Ovary (tissue), 7 donors: ENCODE measurements at regions not wholly inside any gene's neighbourhood (a gene's known extent, or its start where the extent isn't known, plus 50 kb on each side); places are given as distances from the start of the nearest gene placed in this dataset.

Experiments
- DNase-seq, 5 donors: peaks; one replicate each; pipeline ENCODE4 v3.0.0-alpha.2; 2019 to 2020
- H3K27ac ChIP-seq, 2 donors: fragments of 200-600 bp; one replicate each; pipeline versions ENCODE4 v1.5.1 to v1.8.0; 2019 to 2022
- H3K27me3 ChIP-seq: fragments of 200-600 bp; one replicate; pipeline ENCODE4 v1.8.0; 2022
- H3K36me3 ChIP-seq: fragments of 200-600 bp; sonication (generic); one replicate; pipeline ENCODE4 v1.5.1; 2019
- H3K4me1 ChIP-seq: one replicate; pipeline ENCODE4 v1.8.1; 2013; ENCODE audit warnings: mild to moderate bottlenecking, moderate library complexity; ENCODE audit not compliant: insufficient read depth
- H3K4me3 ChIP-seq: fragments of 200-600 bp; sonication (generic); one replicate; pipeline ENCODE4 v1.5.1; 2017
- H3K9me3 ChIP-seq, 2 donors: fragments of 200-600 bp in 1 of 2; sonication (generic) in 1 of 2; one replicate each; pipeline versions ENCODE4 v1.5.1 to v1.8.1; 2013 to 2019; ENCODE audit warnings: mild to moderate bottlenecking in 1 of 2, moderate library complexity in 1 of 2
- CTCF ChIP-seq, 3 donors: fragments of 450-650 bp in 2 of 3; fragments of 200-600 bp in 1 of 3; IDR thresholded peaks; one replicate each; pipeline versions ENCODE4 v1.5.1 to v1.8.0; 2016 to 2022; ENCODE audit warnings: antibody characterized with exemption in 3 of 3, mild to moderate bottlenecking in 1 of 3
- EP300 ChIP-seq: sonication (generic); formaldehyde crosslinking; IDR thresholded peaks from one replicate; pipeline ENCODE4 v1.6.1; 2017; ENCODE audit warnings: antibody characterized with exemption
- POLR2A ChIP-seq: fragments of 450-650 bp; IDR thresholded peaks from one replicate; pipeline ENCODE4 v1.6.1; 2017; ENCODE audit warnings: antibody characterized with exemption, mild to moderate bottlenecking, moderate library complexity
- WGBS, 3 donors: extraction: QIAGEN DNeasy Blood & Tissue Kit in 1 of 3; methylation state at CpG; one replicate each; pipeline versions ENCODE4 v1.1.5 to v1.1.7; 2013 to 2017; 5-methylcytosine and 5-hydroxymethylcytosine counted together
- intact Hi-C, 4 donors: fragments of 100-400 bp; cut with DNase I; formaldehyde crosslinking; loops; one replicate each; pipeline versions ENCODE4 v1.11.0 to v1.15.1; 2022 to 2023
- donor health status: DM: no; HTN: no; CAD: no; lungs with moderate emphysema.
- donor health status: DM: no; HTN: no; CAD: no.
- donor health status: Bipolar disorder and iron deficiency.
- donor health status: DM: no; HTN: no; CAD: no.
- donor health status: DM: yes; HTN: yes; CAD: no.

DNA sequence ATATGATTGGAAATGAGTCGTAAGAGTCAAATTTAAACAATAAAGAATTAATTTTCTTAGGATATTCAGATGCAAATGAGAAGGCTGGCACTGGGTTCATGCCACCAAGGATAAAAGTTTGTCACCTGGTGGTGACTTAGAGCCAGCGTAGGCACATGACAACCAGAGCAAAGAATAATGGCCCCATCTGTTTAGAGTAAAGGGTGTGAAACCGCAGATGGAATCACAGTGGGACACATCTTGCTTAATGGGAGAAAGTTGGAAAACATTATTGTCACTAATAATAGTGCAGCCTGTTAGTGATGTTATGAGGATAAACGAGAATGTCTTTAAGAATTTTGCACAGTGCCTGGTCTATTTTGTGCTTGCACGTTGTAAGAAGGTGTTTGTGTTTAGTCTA lies 727.8 kb downstream of the QKI start:
- Histone ChIP-seq H3K36me3 (no peaks in the 10 kb centered on the region), H3K9me3 (no peaks in the 10 kb centered on the region), H3K27ac (no peak overlapping the region), H3K27me3 (no peaks in the 10 kb centered on the region), H3K4me1 (no peaks in the 10 kb centered on the region), H3K4me3 (no peak overlapping the region)
- intact Hi-C loops: no loop called here
- DNase-seq: no peak
- no peak for TF ChIP-seq POLR2A
- no peak for TF ChIP-seq CTCF (IDR thresholded peaks at IDR 0.05)
- no peak for TF ChIP-seq EP300
- 60 to 78% (median 68%) methylated on average over 5 of the region's 5 CpGs for WGBS, 3 donors

DNA sequence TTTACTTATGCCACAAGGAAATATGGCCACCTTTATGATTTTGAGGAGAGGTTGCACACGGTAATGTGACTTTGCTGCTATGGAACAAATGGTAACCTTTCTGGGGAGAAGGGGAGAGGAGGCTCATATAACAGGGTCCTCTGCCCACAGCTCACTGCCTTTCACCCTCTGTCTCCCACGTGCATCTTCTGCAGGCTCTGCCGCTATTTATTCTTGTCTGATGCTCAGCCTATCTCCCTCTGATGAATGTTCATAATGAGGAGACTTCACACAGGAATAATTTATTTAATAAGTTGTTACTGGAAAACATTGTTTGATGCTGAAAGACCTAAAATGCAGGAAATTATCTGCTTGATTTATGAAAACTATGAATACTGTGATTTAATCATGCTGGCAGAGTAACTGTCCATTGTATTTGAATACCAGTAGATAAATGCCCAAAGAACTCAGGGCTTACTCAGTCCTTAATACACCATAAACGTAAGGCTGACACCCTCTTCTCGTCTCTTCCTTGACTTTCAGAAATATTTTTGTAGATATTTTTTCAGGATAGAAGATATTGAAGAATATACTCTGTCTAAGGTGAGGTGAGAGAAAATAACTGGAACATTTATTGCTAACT lies 721.1 kb downstream of the QKI start:
- intact Hi-C loops: no loop called here
- DNase-seq: no peak
- no peak overlapping the region for H3K27ac ChIP-seq
- H3K4me1 ChIP-seq: no peaks in the 10 kb centered on the region
- no peaks in the 10 kb centered on the region for H3K36me3 ChIP-seq
- no peaks in the 10 kb centered on the region for H3K27me3 ChIP-seq
- TF ChIP-seq CTCF (IDR thresholded peaks at IDR 0.05): no peak
- TF ChIP-seq POLR2A: no peak
- TF ChIP-seq EP300: no peak
- 33 to 51% (median 35%) methylated on average over 5 of the region's 5 CpGs for WGBS, 3 donors
- no peaks in the 10 kb centered on the region for H3K9me3 ChIP-seq
- no peak overlapping the region for H3K4me3 ChIP-seq

DNA sequence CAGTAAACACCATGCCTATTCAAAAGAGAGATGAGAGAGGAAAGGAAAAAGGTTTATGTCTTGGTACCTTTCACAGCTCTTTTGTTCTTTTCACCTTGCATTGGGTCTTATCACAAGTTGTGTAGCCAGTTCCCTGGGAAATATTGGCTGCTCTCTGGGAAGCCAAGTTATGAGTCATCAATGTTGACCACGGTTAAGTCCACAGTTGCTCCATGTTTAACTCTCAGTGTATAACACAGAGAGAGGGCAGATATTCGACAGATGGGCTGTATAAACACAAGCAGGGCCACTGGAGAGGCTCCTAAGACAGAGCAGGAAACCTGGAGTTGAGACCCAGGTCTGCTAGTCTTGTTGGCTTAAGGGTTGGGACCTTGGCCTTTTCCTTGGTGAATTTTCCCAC lies 718.6 kb downstream of the QKI start:
- intact Hi-C loops: no loop called here
- H3K9me3 ChIP-seq: no peaks in the 10 kb centered on the region
- H3K27me3 ChIP-seq: no peaks in the 10 kb centered on the region
- no peak overlapping the region for H3K27ac ChIP-seq
- no peak for DNase-seq
- H3K4me1 ChIP-seq: no peaks in the 10 kb centered on the region
- H3K4me3 ChIP-seq: no peak overlapping the region
- 40 to 44% (median 41%) methylated on average over 2 of the region's 2 CpGs for WGBS, 3 donors
- TF ChIP-seq EP300 (no peak), POLR2A (no peak), CTCF (IDR thresholded peaks at IDR 0.05) (no peak)
- no peaks in the 10 kb centered on the region for H3K36me3 ChIP-seq

DNA sequence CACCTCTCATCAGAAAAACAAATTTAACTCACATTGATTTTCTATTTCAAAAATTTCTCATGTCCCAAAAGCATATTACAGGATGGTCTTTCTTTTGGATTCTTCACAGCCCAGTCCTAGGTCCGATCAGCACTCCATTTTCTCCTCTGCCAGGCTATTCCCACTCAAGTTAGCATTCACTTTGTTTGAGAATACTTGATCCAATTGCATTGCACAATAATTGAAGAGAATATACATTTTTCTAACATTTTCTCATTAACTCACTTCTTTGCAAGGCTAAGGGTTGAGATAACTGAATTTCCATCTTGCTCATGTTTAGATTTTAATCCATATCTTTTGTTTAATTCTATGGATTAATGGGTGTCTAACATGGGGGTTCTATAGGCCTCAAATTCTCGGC lies 716.1 kb downstream of the QKI start:
- intact Hi-C loops: no loop called here
- 66 to 81% (median 70%) methylated on average over 2 of the region's 2 CpGs for WGBS, 3 donors

More for the DNA sequence above, 716.1 kb downstream of the QKI start:
- Histone ChIP-seq H3K27me3 (no peaks in the 10 kb centered on the region), H3K36me3 (no peaks in the 10 kb centered on the region), H3K27ac (no peak overlapping the region), H3K9me3 (no peaks in the 10 kb centered on the region), H3K4me1 (no peaks in the 10 kb centered on the region), H3K4me3 (no peak overlapping the region)
- no peak for DNase-seq
- TF ChIP-seq CTCF (IDR thresholded peaks at IDR 0.05): no peak
- no peak for TF ChIP-seq EP300
- no peak for TF ChIP-seq POLR2A
